Omental fat pad (tissue), 3 donors: ENCODE measurements at regions not wholly inside any gene's neighbourhood (a gene's known extent, or its start where the extent isn't known, plus 50 kb on each side); places are given as distances from the start of the nearest gene placed in this dataset.

Experiments used
- ATAC-seq: fragments of 150-250 bp; one replicate; pipeline ENCODE4 v1.9.1; 2016; ENCODE audit warnings: mild to moderate bottlenecking, moderate library complexity; ENCODE audit not compliant: low FRiP score
- DNase-seq: peaks from one replicate; pipeline ENCODE4 v3.0.0-alpha.2; 2019; ENCODE audit warnings: low spot score
- TF ChIP-seq, protein P1 (sequence below), 3 donors: fragments of 450-650 bp; IDR thresholded peaks; one replicate each; pipeline ENCODE4 v1.5.1; 2016 to 2017; ENCODE audit warnings: antibody characterized with exemption in 3 of 3, mild to moderate bottlenecking in 3 of 3, moderate library complexity in 2 of 3

DNA sequence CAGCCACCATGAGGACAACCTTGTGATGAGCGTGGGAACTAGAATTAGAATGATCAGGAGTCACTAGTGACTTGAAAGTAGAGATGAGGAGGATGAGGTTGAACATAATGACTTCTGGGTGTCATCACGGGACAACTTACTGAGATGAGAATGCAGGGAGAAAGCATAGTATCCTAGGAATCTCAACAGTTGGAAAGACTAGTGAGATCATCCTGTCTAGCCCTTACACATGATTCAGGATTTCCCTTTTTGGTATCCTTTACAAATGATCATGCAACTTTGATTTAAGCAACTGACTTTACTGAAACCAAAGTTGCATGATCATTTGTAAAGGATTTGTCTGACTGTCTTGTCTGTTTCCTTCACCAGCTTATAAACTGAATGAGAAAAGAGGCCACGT is 51.8 kb upstream of the HIF1A start:
- ATAC-seq (no peak), DNase-seq (no peak)
- TF ChIP-seq, protein P1, sequence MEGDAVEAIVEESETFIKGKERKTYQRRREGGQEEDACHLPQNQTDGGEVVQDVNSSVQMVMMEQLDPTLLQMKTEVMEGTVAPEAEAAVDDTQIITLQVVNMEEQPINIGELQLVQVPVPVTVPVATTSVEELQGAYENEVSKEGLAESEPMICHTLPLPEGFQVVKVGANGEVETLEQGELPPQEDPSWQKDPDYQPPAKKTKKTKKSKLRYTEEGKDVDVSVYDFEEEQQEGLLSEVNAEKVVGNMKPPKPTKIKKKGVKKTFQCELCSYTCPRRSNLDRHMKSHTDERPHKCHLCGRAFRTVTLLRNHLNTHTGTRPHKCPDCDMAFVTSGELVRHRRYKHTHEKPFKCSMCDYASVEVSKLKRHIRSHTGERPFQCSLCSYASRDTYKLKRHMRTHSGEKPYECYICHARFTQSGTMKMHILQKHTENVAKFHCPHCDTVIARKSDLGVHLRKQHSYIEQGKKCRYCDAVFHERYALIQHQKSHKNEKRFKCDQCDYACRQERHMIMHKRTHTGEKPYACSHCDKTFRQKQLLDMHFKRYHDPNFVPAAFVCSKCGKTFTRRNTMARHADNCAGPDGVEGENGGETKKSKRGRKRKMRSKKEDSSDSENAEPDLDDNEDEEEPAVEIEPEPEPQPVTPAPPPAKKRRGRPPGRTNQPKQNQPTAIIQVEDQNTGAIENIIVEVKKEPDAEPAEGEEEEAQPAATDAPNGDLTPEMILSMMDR (IDR thresholded peaks at IDR 0.05) = no peak

DNA sequence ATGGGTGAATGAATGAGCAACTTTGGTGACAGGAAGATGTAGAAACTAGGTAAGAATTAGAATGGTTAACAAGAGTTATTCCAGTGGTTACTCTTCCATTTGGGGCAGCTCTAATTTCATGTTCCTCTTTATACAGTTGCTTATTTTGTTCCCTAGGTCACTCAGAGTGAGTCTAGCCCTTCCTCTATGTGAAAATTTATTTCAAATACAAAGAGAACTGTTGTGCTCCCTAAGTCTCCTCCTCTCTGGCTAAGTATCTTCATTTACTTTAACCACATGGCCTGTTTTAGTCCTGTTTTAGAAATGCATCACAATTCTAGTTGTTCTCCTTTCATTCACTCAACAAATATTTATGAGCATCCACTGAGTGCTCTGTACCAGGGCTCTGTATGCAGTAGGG is 51.1 kb upstream of the HIF1A start:
- ATAC-seq (no peak), DNase-seq (no peak)

DNA sequence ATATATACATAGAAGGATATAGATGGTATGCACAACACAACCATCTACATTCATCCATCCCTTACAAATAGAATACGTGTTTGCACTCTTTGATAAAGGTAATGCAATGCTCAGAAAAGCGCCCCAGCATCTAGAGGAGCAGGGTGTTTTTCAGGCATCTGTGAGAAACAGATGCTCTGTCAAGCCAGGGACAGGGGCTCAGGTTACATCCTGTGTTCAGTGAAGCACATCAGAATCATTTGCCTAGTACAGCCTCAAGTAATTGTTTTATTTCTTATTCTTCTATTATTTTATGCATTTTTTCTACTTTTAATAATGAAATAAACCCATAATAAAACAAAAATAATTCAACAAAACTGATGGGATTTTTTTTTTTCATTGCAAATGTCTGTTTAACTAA is 50.5 kb upstream of the HIF1A start:
- DNase-seq (no peak), ATAC-seq (no peak)
- TF ChIP-seq, protein P1 (IDR thresholded peaks at IDR 0.05) = no peak

More for the DNA sequence above, 51.1 kb upstream of the HIF1A start:
- TF ChIP-seq, protein P1 (IDR thresholded peaks at IDR 0.05) = no peak

DNA sequence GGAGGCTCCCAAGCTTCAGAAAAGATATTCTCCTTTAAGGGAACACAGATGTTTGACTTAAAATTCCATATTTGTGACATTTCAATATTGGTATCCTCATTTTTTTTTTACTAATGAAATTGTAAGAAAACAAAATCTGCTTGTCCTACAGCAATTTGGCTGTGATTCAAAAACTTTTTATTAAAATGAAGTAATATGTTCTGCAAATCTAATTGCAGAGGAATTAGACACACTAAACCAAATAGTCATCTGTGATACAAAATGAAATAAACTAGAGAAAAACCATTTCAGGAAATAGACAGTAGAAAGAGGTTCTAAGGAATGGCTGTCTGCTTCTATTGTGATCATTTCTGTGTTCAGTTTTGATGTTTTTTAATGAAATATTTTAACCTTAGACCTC is 50.1 kb upstream of the HIF1A start:
- DNase-seq (no peak), ATAC-seq (no peak)
- TF ChIP-seq, protein P1 (IDR thresholded peaks at IDR 0.05) = no peak
